ENCODE measurements at regions not wholly inside any gene's neighbourhood (a gene's known extent, or its start where the extent isn't known, plus 50 kb on each side); places are given as distances from the start of the nearest gene placed in this dataset.

DNA sequence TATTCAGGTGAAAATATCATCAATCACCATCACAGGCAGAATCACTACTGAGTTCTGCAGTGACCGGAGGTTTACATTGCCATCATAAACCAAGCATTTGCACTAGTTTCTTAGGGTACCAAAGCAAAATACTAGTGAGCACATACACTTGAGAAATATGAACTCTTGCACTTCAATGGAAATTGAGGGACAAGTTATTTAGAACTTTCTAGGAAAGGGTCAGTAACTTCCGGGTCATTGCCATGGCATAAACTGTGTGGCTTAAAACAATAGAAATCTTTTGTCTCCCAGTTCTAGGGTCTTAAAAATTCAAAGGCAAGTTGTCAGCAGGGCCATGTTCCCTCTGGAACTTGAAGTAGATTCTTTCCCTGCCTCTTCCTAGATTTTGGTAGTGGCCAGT lies 197.5 kb downstream of the ZC3H11B start:
- no peak for TF ChIP-seq FOXM1 (IDR thresholded peaks at IDR 0.05; ENCODE audit: borderline replicate concordance)
- no peak for TF ChIP-seq ZNF384 (IDR thresholded peaks at IDR 0.05)
- TF ChIP-seq FOXA1 (IDR thresholded peaks at IDR 0.05), result no peak
- TF ChIP-seq BHLHE40 (IDR thresholded peaks at IDR 0.05; ENCODE audit: borderline replicate concordance), result no peak
- no peak for TF ChIP-seq SUZ12 (IDR thresholded peaks at IDR 0.05)
- no peak for TF ChIP-seq LEF1 (IDR thresholded peaks at IDR 0.05; ENCODE audit: borderline replicate concordance)
- TF ChIP-seq HDGF (IDR thresholded peaks at IDR 0.05; ENCODE audit: borderline replicate concordance), result no peak
- no peak for TF ChIP-seq NFRKB (IDR thresholded peaks at IDR 0.05)
- TF ChIP-seq ELF4 (IDR thresholded peaks at IDR 0.05), result no peak
- no peak for TF ChIP-seq FOXK2 (IDR thresholded peaks at IDR 0.05)
- TF ChIP-seq, protein P1, sequence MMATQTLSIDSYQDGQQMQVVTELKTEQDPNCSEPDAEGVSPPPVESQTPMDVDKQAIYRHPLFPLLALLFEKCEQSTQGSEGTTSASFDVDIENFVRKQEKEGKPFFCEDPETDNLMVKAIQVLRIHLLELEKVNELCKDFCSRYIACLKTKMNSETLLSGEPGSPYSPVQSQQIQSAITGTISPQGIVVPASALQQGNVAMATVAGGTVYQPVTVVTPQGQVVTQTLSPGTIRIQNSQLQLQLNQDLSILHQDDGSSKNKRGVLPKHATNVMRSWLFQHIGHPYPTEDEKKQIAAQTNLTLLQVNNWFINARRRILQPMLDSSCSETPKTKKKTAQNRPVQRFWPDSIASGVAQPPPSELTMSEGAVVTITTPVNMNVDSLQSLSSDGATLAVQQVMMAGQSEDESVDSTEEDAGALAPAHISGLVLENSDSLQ (IDR thresholded peaks at IDR 0.05), result no peak
- TF ChIP-seq SP1 (IDR thresholded peaks at IDR 0.05), result no peak

All from HEK293T (cell line).